B cell (primary cell): ENCODE measurements at regions not wholly inside any gene's neighbourhood (a gene's known extent, or its start where the extent isn't known, plus 50 kb on each side); places are given as distances from the start of the nearest gene placed in this dataset.

ENCODE experiments used
- ATAC-seq: fragments of 200-7000 bp; cut with Tn5 transposase; one replicate; pipeline ENCODE4 v1.10.0; 2021; ENCODE audit warnings: low read depth, mild to moderate bottlenecking, moderate number of reproducible peaks, moderate library complexity
- CTCF ChIA-PET: fragments of 350-600 bp; sonication (Branson Sonifier 250); formaldehyde crosslinking; loops from one replicate; lab custom pipeline; 2021; ENCODE audit warnings: antibody characterized with exemption, inconsistent platforms; lab: Charles Lee
- POLR2A ChIA-PET: fragments of 350-600 bp; sonication (Branson Sonifier 250); formaldehyde crosslinking; loops from one replicate; lab custom pipeline; 2021; ENCODE audit warnings: antibody characterized with exemption; lab: Charles Lee
- DNase-seq: peaks from one replicate; pipeline ENCODE4 v3.0.0; 2013
- H2AFZ ChIP-seq: 2 replicates; pipeline ENCODE4 v1.6.1; 2012; ENCODE audit warnings: mild to moderate bottlenecking, low read depth, low read length; ENCODE audit not compliant: insufficient read depth, poor library complexity, severe bottlenecking
- H3K27ac ChIP-seq, 2 donors: 1 replicate in 1 of 2; 2 replicates in 1 of 2; pipeline ENCODE4 v1.5.1; 2012 to 2013; ENCODE audit warnings: low read length in 2 of 2, mild to moderate bottlenecking in 2 of 2, moderate library complexity in 1 of 2
- H3K27me3 ChIP-seq, 4 experiments: fragments of 200-600 bp in 1 of 4; sonication (generic) in 1 of 4; replicated peaks in 1 of 4; 1 replicate in 2 of 4; 2 replicates in 2 of 4; pipeline versions ENCODE4 v1.6.1 to v1.7.0; 2013 to 2016; ENCODE audit warnings: low read length in 3 of 4, mild to moderate bottlenecking in 2 of 4, mixed read lengths in 1 of 4, moderate library complexity in 1 of 4; ENCODE audit not compliant: insufficient read depth in 4 of 4, control insufficient read depth in 3 of 4; ENCODE audit errors: control extremely low read depth in 1 of 4
- H3K36me3 ChIP-seq, 2 experiments: replicated peaks in 1 of 2; 1 replicate in 1 of 2; 2 replicates in 1 of 2; pipeline versions ENCODE4 v1.6.1 to v1.7.1; 2013; ENCODE audit warnings: low read length in 1 of 2; ENCODE audit not compliant: insufficient read depth in 2 of 2, control insufficient read depth in 1 of 2; ENCODE audit errors: control extremely low read depth in 1 of 2, extremely low read depth in 1 of 2
- H3K4me1 ChIP-seq, 2 donors: fragments of 200-600 bp in 1 of 2; sonication (generic) in 1 of 2; 1 replicate in 1 of 2; 2 replicates in 1 of 2; pipeline versions ENCODE4 v1.5.1 to v1.6.1; 2013 to 2017; ENCODE audit warnings: low read length in 2 of 2; ENCODE audit not compliant: control insufficient read depth in 2 of 2, insufficient read depth in 2 of 2
- H3K4me2 ChIP-seq: replicated peaks from 2 replicates; pipeline ENCODE3; 2012; ENCODE audit warnings: mild to moderate bottlenecking, low read depth, low read length; ENCODE audit not compliant: poor library complexity, severe bottlenecking
- H3K4me3 ChIP-seq, 5 experiments: fragments of 200-600 bp in 1 of 5; sonication (generic) in 1 of 5; 1 replicate in 3 of 5; 2 replicates in 2 of 5; pipeline versions ENCODE4 v1.5.1 to v1.7.0; 2011 to 2016; ENCODE audit warnings: low read length in 4 of 5, mild to moderate bottlenecking in 4 of 5, low read depth in 2 of 5, control low read depth in 1 of 5, moderate library complexity in 1 of 5; ENCODE audit not compliant: insufficient read depth in 1 of 5; ENCODE audit errors: control extremely low read depth in 1 of 5, extremely low read depth in 1 of 5
- H3K79me2 ChIP-seq: fragments of 200-600 bp; sonication (generic); one replicate; pipeline ENCODE4 v1.6.0; 2016; ENCODE audit warnings: low read length; ENCODE audit not compliant: control insufficient read depth, insufficient read depth
- H3K9ac ChIP-seq: fragments of 200-600 bp; sonication (generic); 2 replicates; pipeline ENCODE4 v1.6.1; 2017; ENCODE audit warnings: mild to moderate bottlenecking, low read length, moderate library complexity
- H3K9me3 ChIP-seq, 3 donors: one replicate each; pipeline versions ENCODE4 v1.6.1 to v1.7.1; 2013; ENCODE audit warnings: low read length in 2 of 3; ENCODE audit not compliant: control insufficient read depth in 2 of 3, insufficient read depth in 1 of 3; ENCODE audit errors: control extremely low read depth in 1 of 3
- H4K20me1 ChIP-seq: 2 replicates; pipeline ENCODE4 v1.6.0; 2012; ENCODE audit warnings: mild to moderate bottlenecking, low read length; ENCODE audit not compliant: insufficient read depth, control insufficient read depth, poor library complexity, severe bottlenecking
- H3K27ac Mint-ChIP-seq: one replicate; pipeline ENCODE4 v1.8.0; 2021; ENCODE audit warnings: mixed read lengths
- H3K27me3 Mint-ChIP-seq: one replicate; pipeline ENCODE4 v1.8.0; 2021; ENCODE audit warnings: mixed read lengths
- H3K4me1 Mint-ChIP-seq: one replicate; pipeline ENCODE4 v1.8.0; 2021; ENCODE audit warnings: mixed read lengths
- H3K4me3 Mint-ChIP-seq: one replicate; pipeline ENCODE4 v1.8.0; 2021; ENCODE audit warnings: mixed read lengths
- H3K9me3 Mint-ChIP-seq: one replicate; pipeline ENCODE4 v1.8.0; 2022; ENCODE audit warnings: mixed read lengths; ENCODE audit not compliant: insufficient read depth
- CTCF ChIP-seq: fragments of 200-600 bp; IDR thresholded peaks from one replicate; pipeline ENCODE4 v1.8.0; 2022; ENCODE audit warnings: antibody characterized with exemption, mild to moderate bottlenecking
- EZH2 ChIP-seq: IDR thresholded peaks from 2 replicates; pipeline ENCODE4 v1.6.1; 2012; ENCODE audit warnings: borderline replicate concordance, low read depth, mild to moderate bottlenecking, moderate library complexity, low read length; ENCODE audit not compliant: insufficient read depth, poor library complexity, severe bottlenecking
- WGBS: methylation state at CpG from one replicate; pipeline ENCODE4 v1.1.5; 2013; ENCODE audit warnings: missing lambda C conversion rate; ENCODE audit not compliant: insufficient coverage; 5-methylcytosine and 5-hydroxymethylcytosine counted together
- intact Hi-C: fragments of 100-400 bp; cut with micrococcal nuclease; formaldehyde crosslinking; loops from one replicate; pipeline ENCODE4 v1.10.0; 2022

- CTCF ChIA-PET: no interaction called here
- no peaks in the 10 kb centered on the region for H3K4me1 ChIP-seq
- WGBS: 86% methylated on average over 3 of the region's 5 CpGs
- no peak overlapping the region for H2AFZ ChIP-seq
- H3K4me3 ChIP-seq: no peak overlapping the region
- H3K4me1 Mint-ChIP-seq: no peaks in the 10 kb centered on the region
- no peaks in the 10 kb centered on the region for H3K79me2 ChIP-seq
- ATAC-seq (no peak), DNase-seq (no peak)
- no peak overlapping the region for H3K4me2 ChIP-seq
- H3K9ac ChIP-seq: no peak overlapping the region
- TF ChIP-seq EZH2: no peak
- TF ChIP-seq CTCF: no peak
- H3K4me3 Mint-ChIP-seq: no peak overlapping the region
- H3K36me3 ChIP-seq: no peaks in the 10 kb centered on the region
- H3K9me3 Mint-ChIP-seq: peaks cover 2% of the 10 kb centered on the region
- H3K27me3 Mint-ChIP-seq: peaks cover 15% of the 10 kb centered on the region
- peaks cover 0 to 3% (median 0%) of the 10 kb centered on the region in 4 experiments for H3K27me3 ChIP-seq
- H4K20me1 ChIP-seq: no peaks in the 10 kb centered on the region
- no peaks in the 10 kb centered on the region for H3K9me3 ChIP-seq
- intact Hi-C loops: no loop called here
- no peak overlapping the region for H3K27ac Mint-ChIP-seq
- H3K27ac ChIP-seq: no peak overlapping the region
- POLR2A ChIA-PET: no interaction called here
These were observed 147.0 kb upstream of the LHCGR start for GRCh38 chr2:48902521-48902920.

DNA sequence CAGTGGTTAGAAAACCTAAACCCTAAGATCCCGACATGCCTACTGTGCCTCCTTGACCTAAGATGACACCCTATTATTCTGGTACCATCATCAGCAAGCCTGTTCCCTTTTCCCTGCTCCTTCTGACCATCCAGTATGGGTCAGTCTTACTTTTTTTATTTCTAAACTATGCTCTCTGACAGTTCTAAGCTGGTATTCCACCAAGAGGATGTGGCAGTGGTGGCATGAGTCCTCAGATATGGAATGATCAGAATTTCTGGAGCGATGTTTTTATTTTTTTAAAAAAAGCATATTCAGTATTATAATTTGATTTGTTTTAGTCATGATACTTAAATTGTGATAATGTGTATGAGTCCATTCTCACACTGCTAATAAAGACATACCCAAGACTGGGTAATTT is 145.9 kb upstream of the LHCGR start:
- Histone ChIP-seq H3K36me3 (no peaks in the 10 kb centered on the region), H3K9me3 (no peaks in the 10 kb centered on the region), H3K9ac (no peak overlapping the region), H2AFZ (no peak overlapping the region), H4K20me1 (no peaks in the 10 kb centered on the region), H3K4me1 (no peaks in the 10 kb centered on the region), H3K79me2 (no peaks in the 10 kb centered on the region), H3K27me3 (peaks cover 0 to 3% (median 0%) of the 10 kb centered on the region in 4 experiments), H3K4me2 (no peak overlapping the region), H3K27ac (no peak overlapping the region), H3K4me3 (no peak overlapping the region)
- DNase-seq: no peak
- peaks cover 9% of the 10 kb centered on the region for H3K27me3 Mint-ChIP-seq
- ChIA-PET POLR2A (no interaction called here), CTCF (no interaction called here)
- WGBS: 100% methylated on average over 1 of the region's 2 CpGs
- intact Hi-C loops: no loop called here
- H3K4me1 Mint-ChIP-seq: no peaks in the 10 kb centered on the region
- TF ChIP-seq EZH2 (no peak), CTCF (no peak)
- no peak for ATAC-seq
- no peak overlapping the region for H3K27ac Mint-ChIP-seq
- no peak overlapping the region for H3K4me3 Mint-ChIP-seq
- peaks cover 2% of the 10 kb centered on the region for H3K9me3 Mint-ChIP-seq
